CD4-positive, alpha-beta T cell (primary cell): ENCODE measurements at regions not wholly inside any gene's neighbourhood (a gene's known extent, or its start where the extent isn't known, plus 50 kb on each side); places are given as distances from the start of the nearest gene placed in this dataset.

Experiments
- ATAC-seq: fragments of 200-7000 bp; cut with Tn5 transposase; one replicate; pipeline ENCODE4 v1.10.0; 2022; ENCODE audit warnings: mild to moderate bottlenecking; ENCODE audit not compliant: poor library complexity
- CTCF ChIA-PET: fragments of 350-600 bp; sonication (Branson Sonifier 250); formaldehyde crosslinking; loops from one replicate; lab custom pipeline; 2021; ENCODE audit warnings: antibody characterized with exemption, inconsistent platforms; lab: Charles Lee
- POLR2A ChIA-PET: fragments of 350-600 bp; sonication (Branson Sonifier 250); formaldehyde crosslinking; loops from one replicate; lab custom pipeline; 2021; ENCODE audit warnings: antibody characterized with exemption, inconsistent platforms; lab: Charles Lee
- DNase-seq, 14 experiments: peaks; one replicate each; pipeline ENCODE4 v3.0.0-alpha.2; 2013 to 2020; ENCODE audit warnings: mixed read lengths in 2 of 14
- H3K27ac ChIP-seq, 2 donors: one replicate each; pipeline versions ENCODE4 v1.5.1 to v1.7.0; 2013; ENCODE audit warnings: low read length in 2 of 2, low read depth in 1 of 2, mild to moderate bottlenecking in 1 of 2
- H3K27me3 ChIP-seq, 2 experiments: 1 replicate in 1 of 2; 2 replicates in 1 of 2; pipeline versions ENCODE4 v1.6.1 to v1.7.0; 2013; ENCODE audit warnings: low read length in 2 of 2, control low read depth in 1 of 2, mild to moderate bottlenecking in 1 of 2, moderate library complexity in 1 of 2; ENCODE audit not compliant: insufficient read depth in 2 of 2, control insufficient read depth in 1 of 2
- H3K36me3 ChIP-seq: one replicate; pipeline ENCODE4 v1.6.1; 2013; ENCODE audit warnings: low read length, control low read depth; ENCODE audit not compliant: insufficient read depth
- H3K4me1 ChIP-seq: one replicate; pipeline ENCODE4 v1.6.1; 2013; ENCODE audit warnings: low read length, control low read depth; ENCODE audit not compliant: insufficient read depth
- H3K4me3 ChIP-seq: one replicate; pipeline ENCODE4 v1.5.1; 2013; ENCODE audit warnings: mild to moderate bottlenecking, low read length, moderate library complexity
- H3K9me3 ChIP-seq, 2 experiments: 1 replicate in 1 of 2; 2 replicates in 1 of 2; pipeline versions ENCODE4 v1.6.1 to v1.7.0; 2013; ENCODE audit warnings: low read length in 2 of 2, mild to moderate bottlenecking in 2 of 2, control low read depth in 1 of 2, moderate library complexity in 1 of 2; ENCODE audit not compliant: control insufficient read depth in 1 of 2, insufficient read depth in 1 of 2
- H3K27ac Mint-ChIP-seq: one replicate; pipeline ENCODE4 v1.8.0; 2020; ENCODE audit warnings: mixed read lengths
- H3K27me3 Mint-ChIP-seq: one replicate; pipeline ENCODE4 v1.8.0; 2021; ENCODE audit warnings: mixed read lengths
- H3K36me3 Mint-ChIP-seq: one replicate; pipeline ENCODE4 v1.8.0; 2021; ENCODE audit warnings: low read depth, mixed read lengths
- H3K4me1 Mint-ChIP-seq: one replicate; pipeline ENCODE4 v1.8.0; 2021; ENCODE audit warnings: low read depth, mixed read lengths
- H3K4me3 Mint-ChIP-seq: one replicate; pipeline ENCODE4 v1.8.0; 2020; ENCODE audit warnings: mild to moderate bottlenecking, mixed read lengths
- H3K9me3 Mint-ChIP-seq: one replicate; pipeline ENCODE4 v1.8.0; 2020; ENCODE audit warnings: mixed read lengths
- intact Hi-C, 2 experiments: fragments of 100-400 bp; cut with DNase I in 1 of 2; cut with micrococcal nuclease in 1 of 2; formaldehyde crosslinking; loops; one replicate each; pipeline versions ENCODE4 v1.15.1 to v1.9.0; 2023 to 2025; cut with DNase I, micrococcal nuclease
- TF ChIP-seq, protein P1 (sequence below): fragments of 200-600 bp; IDR thresholded peaks from one replicate; pipeline ENCODE4 v1.8.0; 2022; ENCODE audit warnings: antibody characterized with exemption, mild to moderate bottlenecking

DNA sequence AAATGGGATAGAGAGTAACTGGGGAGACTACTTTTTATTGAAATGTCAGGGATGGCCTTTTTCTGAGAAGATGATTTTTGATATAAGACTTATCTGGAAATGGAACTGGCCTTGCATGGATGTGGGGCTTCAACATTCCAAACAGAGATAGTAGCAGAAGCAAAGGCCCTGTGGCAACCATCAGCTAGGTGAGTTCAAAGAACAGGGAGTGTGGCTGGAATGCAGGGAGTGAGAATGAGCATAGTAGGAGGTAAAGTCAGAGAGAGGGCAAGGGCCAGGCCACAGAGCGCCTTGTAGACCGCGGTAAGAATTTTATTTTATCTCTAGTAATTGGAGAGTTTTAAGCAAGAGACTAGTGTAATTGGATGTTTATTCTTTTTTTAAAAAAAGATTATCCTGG lies 227.0 kb upstream of the B3GALT2 start:
- Mint-ChIP-seq H3K4me3 (no peak overlapping the region), H3K27me3 (no peaks in the 10 kb centered on the region), H3K36me3 (peaks cover 9% of the 10 kb centered on the region), H3K27ac (peak overlapping the region; percentile 75), H3K4me1 (peaks cover 64% of the 10 kb centered on the region), H3K9me3 (peaks cover 4% of the 10 kb centered on the region)
- Histone ChIP-seq H3K36me3 (no peaks in the 10 kb centered on the region), H3K9me3 (peaks cover 0 to 3% of the 10 kb centered on the region in 2 experiments), H3K4me3 (no peak overlapping the region), H3K27ac (no peak overlapping the region), H3K27me3 (no peaks in the 10 kb centered on the region), H3K4me1 (peaks cover 9% of the 10 kb centered on the region)
- DNase-seq (no peak), ATAC-seq (no peak)
- intact Hi-C loops = loop anchor here in 1 of 2 experiments (10.0 kb wide), 2 partner anchors 131 to 361 kb away; no protein-coding TSS in a partner anchor
- TF ChIP-seq, protein P1, sequence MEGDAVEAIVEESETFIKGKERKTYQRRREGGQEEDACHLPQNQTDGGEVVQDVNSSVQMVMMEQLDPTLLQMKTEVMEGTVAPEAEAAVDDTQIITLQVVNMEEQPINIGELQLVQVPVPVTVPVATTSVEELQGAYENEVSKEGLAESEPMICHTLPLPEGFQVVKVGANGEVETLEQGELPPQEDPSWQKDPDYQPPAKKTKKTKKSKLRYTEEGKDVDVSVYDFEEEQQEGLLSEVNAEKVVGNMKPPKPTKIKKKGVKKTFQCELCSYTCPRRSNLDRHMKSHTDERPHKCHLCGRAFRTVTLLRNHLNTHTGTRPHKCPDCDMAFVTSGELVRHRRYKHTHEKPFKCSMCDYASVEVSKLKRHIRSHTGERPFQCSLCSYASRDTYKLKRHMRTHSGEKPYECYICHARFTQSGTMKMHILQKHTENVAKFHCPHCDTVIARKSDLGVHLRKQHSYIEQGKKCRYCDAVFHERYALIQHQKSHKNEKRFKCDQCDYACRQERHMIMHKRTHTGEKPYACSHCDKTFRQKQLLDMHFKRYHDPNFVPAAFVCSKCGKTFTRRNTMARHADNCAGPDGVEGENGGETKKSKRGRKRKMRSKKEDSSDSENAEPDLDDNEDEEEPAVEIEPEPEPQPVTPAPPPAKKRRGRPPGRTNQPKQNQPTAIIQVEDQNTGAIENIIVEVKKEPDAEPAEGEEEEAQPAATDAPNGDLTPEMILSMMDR = no peak
- POLR2A ChIA-PET = interaction anchor here (1.0 kb wide), 1 partner anchor 64 kb away, joined by 3 read pairs; no protein-coding TSS in a partner anchor
- CTCF ChIA-PET = no interaction called here

DNA sequence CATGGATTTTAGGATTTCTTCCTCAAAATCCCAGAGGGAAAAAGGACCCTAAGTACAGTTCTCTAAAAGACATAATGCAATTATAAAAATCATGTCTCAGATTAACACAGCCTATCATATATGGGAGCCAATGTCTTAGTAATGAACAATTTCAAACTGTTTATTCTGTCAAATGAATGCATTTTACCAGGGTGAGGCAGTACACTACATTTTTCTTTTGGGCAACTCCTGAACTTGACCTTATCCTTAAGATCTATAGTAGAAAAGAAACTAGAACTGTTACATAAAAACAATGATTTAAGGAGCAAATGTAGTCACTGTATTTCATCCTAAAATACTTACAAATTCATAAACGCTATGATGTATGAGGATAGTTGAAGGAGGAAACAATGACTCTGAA lies 226.3 kb upstream of the B3GALT2 start:
- Histone ChIP-seq H3K4me1 (peaks cover 6% of the 10 kb centered on the region), H3K36me3 (no peaks in the 10 kb centered on the region), H3K4me3 (no peak overlapping the region), H3K27ac (no peak overlapping the region), H3K27me3 (no peaks in the 10 kb centered on the region), H3K9me3 (peaks cover 0 to 8% of the 10 kb centered on the region in 2 experiments)
- POLR2A ChIA-PET = no interaction called here
- TF ChIP-seq, protein P1 = no peak
- ATAC-seq (no peak), DNase-seq (peak in 3 of 14 experiments; percentile 16 to 42 (median 21))
- Mint-ChIP-seq H3K4me1 (peaks cover 59% of the 10 kb centered on the region), H3K27ac (peak overlapping the region; percentile 75), H3K4me3 (no peak overlapping the region), H3K27me3 (no peaks in the 10 kb centered on the region), H3K9me3 (peaks cover 4% of the 10 kb centered on the region), H3K36me3 (peaks cover 7% of the 10 kb centered on the region)
- CTCF ChIA-PET = no interaction called here
- intact Hi-C loops = loop anchor here in 1 of 2 experiments (10.0 kb wide), 2 partner anchors 132 to 362 kb away; no protein-coding TSS in a partner anchor

DNA sequence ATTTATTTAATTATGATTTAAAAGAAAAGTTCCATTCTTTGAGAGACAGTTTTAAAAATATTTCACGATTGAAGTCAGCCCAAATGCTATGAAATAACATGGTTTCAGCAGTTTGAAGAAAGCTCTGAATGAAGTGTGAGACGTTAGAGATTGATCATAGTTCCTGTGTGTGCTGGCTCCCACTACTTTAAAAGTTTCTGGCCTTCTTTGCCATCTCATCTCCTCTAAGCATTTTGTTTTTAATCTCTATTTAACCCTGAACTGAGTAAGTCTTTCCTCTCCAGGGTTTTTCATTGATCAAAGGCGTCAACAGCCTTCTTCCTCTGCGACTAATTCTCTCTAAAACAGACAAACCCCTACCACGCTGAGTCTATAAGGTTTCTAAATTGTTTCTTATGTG lies 225.3 kb upstream of the B3GALT2 start:
- Mint-ChIP-seq H3K4me3 (peak overlapping the region; percentile 63), H3K36me3 (peaks cover 7% of the 10 kb centered on the region), H3K9me3 (peaks cover 4% of the 10 kb centered on the region), H3K27me3 (no peaks in the 10 kb centered on the region), H3K27ac (peak overlapping the region; percentile 75), H3K4me1 (peaks cover 56% of the 10 kb centered on the region)
- intact Hi-C loops = loop anchor here in 1 of 2 experiments (10.0 kb wide), 2 partner anchors 133 to 363 kb away; no protein-coding TSS in a partner anchor
- Histone ChIP-seq H3K27me3 (no peaks in the 10 kb centered on the region), H3K4me3 (no peak overlapping the region), H3K27ac (peak overlapping the region in 1 of 2 donors; percentile 55), H3K9me3 (peaks cover 0 to 8% of the 10 kb centered on the region in 2 experiments), H3K36me3 (no peaks in the 10 kb centered on the region), H3K4me1 (no peaks in the 10 kb centered on the region)
- DNase-seq (peak in 4 of 14 experiments; percentile 15 to 38 (median 22)), ATAC-seq (peak; percentile 61)
- TF ChIP-seq, protein P1 = no peak
- POLR2A ChIA-PET = no interaction called here
- CTCF ChIA-PET = no interaction called here
